GM23248 (cell line): ENCODE measurements at regions not wholly inside any gene's neighbourhood (a gene's known extent, or its start where the extent isn't known, plus 50 kb on each side); places are given as distances from the start of the nearest gene placed in this dataset.

ENCODE experiments used
- DNase-seq: peaks from one replicate; pipeline ENCODE4 v3.0.0-alpha.2; 2015
- H2AFZ ChIP-seq: fragments of 200-600 bp; sonication (generic); 2 replicates; pipeline ENCODE4 v1.6.1; 2016; ENCODE audit warnings: antibody characterized with exemption
- H3F3A ChIP-seq: fragments of 200-600 bp; sonication (generic); 2 replicates; pipeline ENCODE4 v1.6.1; 2016; ENCODE audit warnings: mild to moderate bottlenecking, antibody characterized with exemption, mixed run types; ENCODE audit not compliant: insufficient read depth
- H3K27ac ChIP-seq: fragments of 200-600 bp; sonication (generic); 2 replicates; pipeline ENCODE4 v1.5.1; 2016; ENCODE audit warnings: mild to moderate bottlenecking
- H3K27me3 ChIP-seq: fragments of 200-600 bp; sonication (generic); replicated peaks from 2 replicates; pipeline ENCODE4 v1.6.1; 2016; ENCODE audit warnings: mild to moderate bottlenecking; ENCODE audit not compliant: insufficient read depth
- H3K36me3 ChIP-seq: fragments of 200-600 bp; sonication (generic); 2 replicates; pipeline ENCODE4 v1.6.1; 2016; ENCODE audit warnings: low read depth, mild to moderate bottlenecking
- H3K4me1 ChIP-seq: fragments of 200-600 bp; sonication (generic); 2 replicates; pipeline ENCODE4 v1.6.1; 2016; ENCODE audit warnings: mild to moderate bottlenecking; ENCODE audit not compliant: insufficient read depth
- H3K4me2 ChIP-seq: fragments of 200-600 bp; sonication (generic); one replicate; pipeline ENCODE4 v1.6.1; 2016; ENCODE audit warnings: mild to moderate bottlenecking; ENCODE audit not compliant: unreplicated experiment
- H3K4me3 ChIP-seq: fragments of 200-600 bp; sonication (generic); 2 replicates; pipeline ENCODE4 v1.5.1; 2016; ENCODE audit warnings: mild to moderate bottlenecking
- H3K79me2 ChIP-seq: fragments of 200-600 bp; sonication (generic); 2 replicates; pipeline ENCODE4 v1.6.1; 2016; ENCODE audit warnings: mild to moderate bottlenecking; ENCODE audit not compliant: insufficient read depth
- H3K9ac ChIP-seq: fragments of 200-600 bp; sonication (generic); 2 replicates; pipeline ENCODE4 v1.6.1; 2016; ENCODE audit warnings: mild to moderate bottlenecking
- H3K9me2 ChIP-seq: fragments of 200-600 bp; sonication (generic); 2 replicates; pipeline ENCODE4 v1.6.1; 2016; ENCODE audit warnings: mixed run types, mild to moderate bottlenecking, moderate library complexity; ENCODE audit not compliant: insufficient read depth
- H3K9me3 ChIP-seq: fragments of 200-600 bp; sonication (generic); one replicate; pipeline ENCODE4 v1.6.1; 2017; ENCODE audit warnings: low read depth
- H4K20me1 ChIP-seq: fragments of 200-600 bp; sonication (generic); 2 replicates; pipeline ENCODE4 v1.6.0; 2016; ENCODE audit not compliant: insufficient read depth
- EZH2 ChIP-seq: fragments of 200-600 bp; sonication (generic); IDR thresholded peaks from 2 replicates; pipeline ENCODE4 v1.6.1; 2018; ENCODE audit warnings: antibody characterized with exemption, mild to moderate bottlenecking; ENCODE audit not compliant: insufficient read depth, poor library complexity, severe bottlenecking
- EZH2phosphoT487 ChIP-seq: fragments of 200-600 bp; sonication (generic); IDR thresholded peaks from 2 replicates; pipeline ENCODE4 v1.6.1; 2018; ENCODE audit warnings: antibody characterized with exemption, moderate library complexity, mild to moderate bottlenecking, low read depth; ENCODE audit not compliant: insufficient read depth
- WGBS, 2 experiments: methylation state at CpG; one replicate each; pipeline ENCODE4 v1.1.6; 2015 to 2017; ENCODE audit warnings: low lambda C conversion rate in 2 of 2, low coverage in 1 of 2; ENCODE audit errors: missing lambda C conversion rate in 2 of 2; 5-methylcytosine and 5-hydroxymethylcytosine counted together
- in situ Hi-C: fragments of 300-500 bp; cut with MboI; formaldehyde crosslinking; loops from 2 replicates; pipeline ENCODE4 v1.15.0; 2020

- in situ Hi-C loops, result no loop called here
- Histone ChIP-seq H3F3A (no peaks in the 10 kb centered on the region), H3K79me2 (no peaks in the 10 kb centered on the region), H2AFZ (no peak overlapping the region), H3K4me1 (no peaks in the 10 kb centered on the region), H3K36me3 (no peaks in the 10 kb centered on the region), H3K9me2 (no peaks in the 10 kb centered on the region), H3K27ac (no peak overlapping the region), H3K9me3 (no peaks in the 10 kb centered on the region), H4K20me1 (no peaks in the 10 kb centered on the region), H3K27me3 (no peaks in the 10 kb centered on the region; the same call in 1 of the 2 replicates), H3K4me3 (no peak overlapping the region), H3K9ac (no peak overlapping the region), H3K4me2 (no peak overlapping the region)
- DNase-seq, result no peak
- TF ChIP-seq EZH2 (no peak), EZH2phosphoT487 (no peak)
- WGBS, 2 experiments, result 85% methylated on average over 18 to 21 of the region's 21 CpGs
Measured at GRCh38 chr14:103227094-103227768, 104.0 kb downstream of the TNFAIP2 start.

- no peaks in the 10 kb centered on the region for H3K4me1 ChIP-seq
- no peaks in the 10 kb centered on the region for H3F3A ChIP-seq
- 83 to 90% methylated on average over 7 to 8 of the region's 8 CpGs for WGBS, 2 experiments
- H3K4me2 ChIP-seq, result no peak overlapping the region
- no peaks in the 10 kb centered on the region for H3K9me3 ChIP-seq
- no peak overlapping the region for H3K27ac ChIP-seq
- no peaks in the 10 kb centered on the region for H3K9me2 ChIP-seq
- no peaks in the 10 kb centered on the region for H3K79me2 ChIP-seq
- in situ Hi-C loops, result no loop called here
- H3K9ac ChIP-seq, result no peak overlapping the region
- H3K4me3 ChIP-seq, result no peak overlapping the region
- no peak for DNase-seq
- no peak for TF ChIP-seq EZH2phosphoT487
- H3K27me3 ChIP-seq, result no peaks in the 10 kb centered on the region
- H3K36me3 ChIP-seq, result no peaks in the 10 kb centered on the region
- no peaks in the 10 kb centered on the region for H4K20me1 ChIP-seq
- no peak overlapping the region for H2AFZ ChIP-seq
Measured at GRCh38 chr14:103228076-103228806, 105.0 kb downstream of the TNFAIP2 start.

GRCh38 chr14:103228866-103229265 is 105.2 kb upstream of the EIF5 start:
- H3K9ac ChIP-seq, result no peak overlapping the region
- no peak for DNase-seq

GRCh38 chr14:103230021-103230420 is 104.0 kb upstream of the EIF5 start:
- Histone ChIP-seq H3K4me2 (no peak overlapping the region), H3K4me3 (no peak overlapping the region), H3K79me2 (no peaks in the 10 kb centered on the region), H3K27me3 (no peaks in the 10 kb centered on the region), H3K27ac (no peak overlapping the region), H3K9me3 (no peaks in the 10 kb centered on the region), H3K9ac (no peak overlapping the region), H3K36me3 (no peaks in the 10 kb centered on the region), H4K20me1 (no peaks in the 10 kb centered on the region), H3K9me2 (no peaks in the 10 kb centered on the region), H3K4me1 (no peaks in the 10 kb centered on the region), H2AFZ (no peak overlapping the region), H3F3A (no peaks in the 10 kb centered on the region)
- TF ChIP-seq EZH2phosphoT487 (no peak), EZH2 (no peak)
- 83 to 89% methylated on average over 4 to 9 of the region's 9 CpGs for WGBS, 2 experiments
- in situ Hi-C loops, result no loop called here
- DNase-seq, result no peak

More at GRCh38 chr14:103228866-103229265, 105.2 kb upstream of the EIF5 start:
- Histone ChIP-seq H3K9me2 (no peaks in the 10 kb centered on the region), H2AFZ (no peak overlapping the region), H3K4me2 (no peak overlapping the region), H4K20me1 (no peaks in the 10 kb centered on the region), H3F3A (no peaks in the 10 kb centered on the region), H3K9me3 (no peaks in the 10 kb centered on the region), H3K36me3 (no peaks in the 10 kb centered on the region), H3K4me3 (no peak overlapping the region), H3K4me1 (no peaks in the 10 kb centered on the region), H3K27ac (no peak overlapping the region), H3K27me3 (no peaks in the 10 kb centered on the region), H3K79me2 (no peaks in the 10 kb centered on the region)
- WGBS, 2 experiments, result 49 to 58% methylated on average over 4 of the region's 4 CpGs
- TF ChIP-seq EZH2phosphoT487 (no peak), EZH2 (no peak)
- in situ Hi-C loops, result no loop called here
